ENCODE measurements at regions not wholly inside any gene's neighbourhood (a gene's known extent, or its start where the extent isn't known, plus 50 kb on each side); places are given as distances from the start of the nearest gene placed in this dataset.

- TF ChIP-seq, protein P1, sequence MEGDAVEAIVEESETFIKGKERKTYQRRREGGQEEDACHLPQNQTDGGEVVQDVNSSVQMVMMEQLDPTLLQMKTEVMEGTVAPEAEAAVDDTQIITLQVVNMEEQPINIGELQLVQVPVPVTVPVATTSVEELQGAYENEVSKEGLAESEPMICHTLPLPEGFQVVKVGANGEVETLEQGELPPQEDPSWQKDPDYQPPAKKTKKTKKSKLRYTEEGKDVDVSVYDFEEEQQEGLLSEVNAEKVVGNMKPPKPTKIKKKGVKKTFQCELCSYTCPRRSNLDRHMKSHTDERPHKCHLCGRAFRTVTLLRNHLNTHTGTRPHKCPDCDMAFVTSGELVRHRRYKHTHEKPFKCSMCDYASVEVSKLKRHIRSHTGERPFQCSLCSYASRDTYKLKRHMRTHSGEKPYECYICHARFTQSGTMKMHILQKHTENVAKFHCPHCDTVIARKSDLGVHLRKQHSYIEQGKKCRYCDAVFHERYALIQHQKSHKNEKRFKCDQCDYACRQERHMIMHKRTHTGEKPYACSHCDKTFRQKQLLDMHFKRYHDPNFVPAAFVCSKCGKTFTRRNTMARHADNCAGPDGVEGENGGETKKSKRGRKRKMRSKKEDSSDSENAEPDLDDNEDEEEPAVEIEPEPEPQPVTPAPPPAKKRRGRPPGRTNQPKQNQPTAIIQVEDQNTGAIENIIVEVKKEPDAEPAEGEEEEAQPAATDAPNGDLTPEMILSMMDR (IDR thresholded peaks at IDR 0.05; ENCODE audit: control extremely low read depth in 1 of 3, insufficient read depth in 1 of 3, low read depth in 1 of 3, low read length in 3 of 3) = no peak
- no peak for TF ChIP-seq EZH2 (IDR thresholded peaks at IDR 0.05; ENCODE audit: low read depth, low read length, severe bottlenecking)
- TF ChIP-seq POLR2AphosphoS5 (IDR thresholded peaks at IDR 0.05; ENCODE audit: low read depth, low read length) = no peak
- TF ChIP-seq POLR2A (IDR thresholded peaks at IDR 0.05; ENCODE audit: control extremely low read depth in 1 of 2, low read depth in 2 of 2, low read length in 2 of 2) = no peak
- TF ChIP-seq TBP (IDR thresholded peaks at IDR 0.05; ENCODE audit: low read depth, low read length) = no peak
- TF ChIP-seq RAD21 (IDR thresholded peaks at IDR 0.05 in 1 of 2, conservative IDR thresholded peaks at IDR 0.05 in 1 of 2; ENCODE audit: low read depth in 2 of 2, low read length in 2 of 2) = no peak
- no peak for TF ChIP-seq CTBP2 (IDR thresholded peaks at IDR 0.05; ENCODE audit: borderline replicate concordance, insufficient read depth, insufficient read length, low read length)
- no peak for TF ChIP-seq SP2 (IDR thresholded peaks at IDR 0.05; ENCODE audit: low read length)
- no peak for TF ChIP-seq ZNF274 (IDR thresholded peaks at IDR 0.05; ENCODE audit: borderline replicate concordance, extremely low read depth, low read length)
- TF ChIP-seq SP4 (IDR thresholded peaks at IDR 0.05; ENCODE audit: low read length) = no peak
These were observed 371.7 kb downstream of the RBM26 start for GRCh38 chr13:79034341-79034740.

Data from H1 (cell line).